Type B pancreatic cell (in vitro differentiated cells): ENCODE measurements at regions not wholly inside any gene's neighbourhood (a gene's known extent, or its start where the extent isn't known, plus 50 kb on each side); places are given as distances from the start of the nearest gene placed in this dataset.
"Not testable (repeated sequence)": the region's sequence is repeated elsewhere in the genome, so short reads cannot be mapped to it uniquely, and the experiment has no call there.

ENCODE experiments used
- DNase-seq: peaks from one replicate; pipeline ENCODE4 v3.0.0; 2021; ENCODE audit warnings: mixed read lengths; ENCODE audit not compliant: unreplicated experiment; ENCODE audit errors: extremely low spot score
- H3K27ac Mint-ChIP-seq: 2 replicates; pipeline ENCODE4 v1.8.0; 2021; ENCODE audit warnings: mild to moderate bottlenecking, mixed read lengths
- H3K27me3 Mint-ChIP-seq: 2 replicates; pipeline ENCODE4 v1.8.0; 2021; ENCODE audit warnings: mixed read lengths
- H3K36me3 Mint-ChIP-seq: 2 replicates; pipeline ENCODE4 v1.8.0; 2021; ENCODE audit warnings: mixed read lengths
- H3K4me1 Mint-ChIP-seq: one replicate; pipeline ENCODE4 v1.8.0; 2021; ENCODE audit warnings: mixed read lengths; ENCODE audit not compliant: unreplicated experiment
- H3K4me3 Mint-ChIP-seq: 2 replicates; pipeline ENCODE4 v1.8.0; 2021; ENCODE audit warnings: mild to moderate bottlenecking, mixed read lengths
- H3K9me3 Mint-ChIP-seq: 2 replicates; pipeline ENCODE4 v1.8.0; 2021; ENCODE audit warnings: mixed read lengths
- TF ChIP-seq, protein P1 (sequence below): fragments of 200-600 bp; sonication (generic); conservative IDR thresholded peaks from 2 replicates; pipeline ENCODE4 v1.5.0; 2021; ENCODE audit warnings: antibody characterized with exemption, mild to moderate bottlenecking

DNA sequence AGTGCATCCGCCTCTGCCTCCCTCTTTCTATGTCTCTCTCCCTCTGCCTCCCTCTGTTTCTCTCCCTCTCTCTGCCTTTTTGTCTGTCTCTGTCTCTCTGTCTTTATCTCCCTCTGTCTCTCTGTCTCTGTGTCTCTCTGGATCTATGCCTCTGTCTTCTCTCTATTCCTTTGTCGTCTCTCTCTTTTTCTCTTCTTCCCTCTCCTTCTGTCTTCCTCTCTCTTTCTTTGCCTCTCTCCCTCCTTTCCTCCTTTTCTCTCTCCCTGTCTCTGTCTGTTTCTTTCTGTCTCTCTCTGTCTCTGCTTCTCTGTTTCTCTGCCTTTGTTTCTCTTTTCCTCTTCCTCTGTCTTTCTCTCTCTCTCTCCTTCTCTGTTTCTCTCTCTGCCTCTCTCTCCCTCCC lies 678.8 kb upstream of the NRP1 start:
- no peak overlapping the region for H3K27ac Mint-ChIP-seq
- DNase-seq = no peak
- TF ChIP-seq, protein P1, sequence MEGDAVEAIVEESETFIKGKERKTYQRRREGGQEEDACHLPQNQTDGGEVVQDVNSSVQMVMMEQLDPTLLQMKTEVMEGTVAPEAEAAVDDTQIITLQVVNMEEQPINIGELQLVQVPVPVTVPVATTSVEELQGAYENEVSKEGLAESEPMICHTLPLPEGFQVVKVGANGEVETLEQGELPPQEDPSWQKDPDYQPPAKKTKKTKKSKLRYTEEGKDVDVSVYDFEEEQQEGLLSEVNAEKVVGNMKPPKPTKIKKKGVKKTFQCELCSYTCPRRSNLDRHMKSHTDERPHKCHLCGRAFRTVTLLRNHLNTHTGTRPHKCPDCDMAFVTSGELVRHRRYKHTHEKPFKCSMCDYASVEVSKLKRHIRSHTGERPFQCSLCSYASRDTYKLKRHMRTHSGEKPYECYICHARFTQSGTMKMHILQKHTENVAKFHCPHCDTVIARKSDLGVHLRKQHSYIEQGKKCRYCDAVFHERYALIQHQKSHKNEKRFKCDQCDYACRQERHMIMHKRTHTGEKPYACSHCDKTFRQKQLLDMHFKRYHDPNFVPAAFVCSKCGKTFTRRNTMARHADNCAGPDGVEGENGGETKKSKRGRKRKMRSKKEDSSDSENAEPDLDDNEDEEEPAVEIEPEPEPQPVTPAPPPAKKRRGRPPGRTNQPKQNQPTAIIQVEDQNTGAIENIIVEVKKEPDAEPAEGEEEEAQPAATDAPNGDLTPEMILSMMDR = no peak
- H3K4me1 Mint-ChIP-seq = no peaks in the 10 kb centered on the region
- H3K4me3 Mint-ChIP-seq = no peak overlapping the region
- no peaks in the 10 kb centered on the region for H3K36me3 Mint-ChIP-seq
- peaks cover 11% of the 10 kb centered on the region for H3K27me3 Mint-ChIP-seq
- H3K9me3 Mint-ChIP-seq = no peaks in the 10 kb centered on the region

DNA sequence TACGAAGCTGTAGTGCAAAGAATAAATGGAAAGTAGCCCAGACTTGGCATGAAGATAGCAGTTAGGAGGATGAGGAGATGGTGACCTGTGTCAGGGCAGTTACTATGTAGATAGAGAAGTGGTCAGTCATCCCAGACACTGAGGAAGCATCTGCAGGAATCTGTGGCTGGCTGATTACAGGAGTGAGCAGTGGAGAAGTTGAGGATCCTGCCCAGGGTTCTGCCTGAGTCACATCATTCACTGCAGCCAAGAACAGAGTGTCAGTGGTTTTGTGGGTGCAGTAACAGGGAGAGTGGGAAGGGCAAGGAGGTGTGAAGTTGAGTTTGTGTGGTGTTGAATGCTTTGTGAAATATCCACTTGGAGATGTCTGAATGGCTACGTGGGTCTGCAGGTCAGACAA lies 676.4 kb upstream of the NRP1 start:
- H3K27me3 Mint-ChIP-seq = peaks cover 13% of the 10 kb centered on the region
- no peak for DNase-seq
- H3K9me3 Mint-ChIP-seq = no peaks in the 10 kb centered on the region
- TF ChIP-seq, protein P1 = no peak
- no peak overlapping the region for H3K27ac Mint-ChIP-seq
- no peaks in the 10 kb centered on the region for H3K36me3 Mint-ChIP-seq
- H3K4me3 Mint-ChIP-seq = no peak overlapping the region
- no peaks in the 10 kb centered on the region for H3K4me1 Mint-ChIP-seq

DNA sequence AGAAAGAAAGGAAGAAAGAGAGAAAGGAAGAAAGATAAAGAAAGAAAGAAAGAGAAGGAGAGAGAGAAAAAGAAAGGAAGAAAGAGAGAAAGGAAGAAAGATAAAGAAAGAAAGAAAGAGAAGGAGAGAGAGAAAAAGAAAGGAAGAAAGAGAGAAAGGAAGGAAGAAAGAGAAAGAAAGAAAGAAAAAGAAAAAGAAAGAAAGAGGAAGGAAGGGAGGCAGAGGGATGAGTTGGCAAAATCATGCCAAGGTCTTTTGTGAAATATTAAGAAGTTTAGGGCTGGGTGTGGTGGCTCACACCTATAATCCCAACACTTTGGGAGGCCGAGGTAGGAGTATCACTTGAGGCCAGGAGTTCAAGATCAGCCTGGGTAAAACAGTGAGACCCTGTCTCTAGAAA lies 675.8 kb upstream of the NRP1 start:
- H3K4me1 Mint-ChIP-seq, H3K27ac Mint-ChIP-seq, H3K36me3 Mint-ChIP-seq, DNase-seq, H3K4me3 Mint-ChIP-seq, H3K9me3 Mint-ChIP-seq: not testable (repeated sequence)
- H3K27me3 Mint-ChIP-seq = peaks cover 14% of the 10 kb centered on the region

DNA sequence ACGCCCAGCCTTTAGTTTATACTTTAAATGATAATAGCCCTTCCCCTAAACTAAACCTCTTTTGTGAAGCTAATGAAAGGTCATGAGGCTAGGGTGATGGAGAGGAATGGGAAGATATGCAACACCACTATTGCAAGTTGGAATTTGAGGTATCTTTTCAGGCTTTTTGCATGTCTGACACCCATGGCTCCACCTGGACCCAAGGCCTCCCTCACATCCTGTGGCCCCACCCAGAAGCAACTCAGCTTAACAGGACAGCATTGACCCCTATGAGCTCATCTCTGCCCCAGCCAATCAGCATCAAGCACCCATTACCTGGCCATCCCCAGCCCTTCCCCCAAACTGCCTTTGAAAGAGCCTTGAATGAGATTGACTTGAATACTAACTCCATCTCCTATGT lies 674.2 kb upstream of the NRP1 start:
- H3K4me3 Mint-ChIP-seq = no peak overlapping the region
- peaks cover 11% of the 10 kb centered on the region for H3K27me3 Mint-ChIP-seq
- no peaks in the 10 kb centered on the region for H3K36me3 Mint-ChIP-seq
- no peak for DNase-seq
- peaks cover 3% of the 10 kb centered on the region for H3K9me3 Mint-ChIP-seq
- TF ChIP-seq, protein P1 = no peak
- H3K27ac Mint-ChIP-seq = no peak overlapping the region
- no peaks in the 10 kb centered on the region for H3K4me1 Mint-ChIP-seq

DNA sequence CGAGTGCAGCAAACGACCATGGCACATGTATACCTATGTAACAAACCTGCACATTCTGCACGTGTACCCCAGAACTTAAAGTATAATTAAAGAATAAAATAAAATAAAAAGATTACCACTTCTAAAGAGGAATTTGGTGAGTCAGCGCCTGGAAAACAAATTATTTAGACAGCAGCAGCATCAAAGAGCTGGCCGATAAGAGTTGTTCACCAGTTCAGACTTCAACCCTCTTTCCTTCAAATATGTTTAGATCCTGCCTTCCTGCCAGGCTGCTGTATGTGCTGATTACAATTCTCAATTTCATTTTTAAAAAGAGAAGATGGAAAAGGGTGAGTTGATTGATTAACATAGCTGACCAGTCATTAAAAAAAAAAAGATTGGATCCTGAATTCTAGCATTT lies 672.0 kb upstream of the NRP1 start:
- TF ChIP-seq, protein P1 = no peak
- Mint-ChIP-seq H3K27me3 (peaks cover 7% of the 10 kb centered on the region), H3K9me3 (peaks cover 3% of the 10 kb centered on the region), H3K36me3 (no peaks in the 10 kb centered on the region), H3K27ac (no peak overlapping the region), H3K4me3 (no peak overlapping the region), H3K4me1 (peaks cover 2% of the 10 kb centered on the region)
- no peak for DNase-seq

DNA sequence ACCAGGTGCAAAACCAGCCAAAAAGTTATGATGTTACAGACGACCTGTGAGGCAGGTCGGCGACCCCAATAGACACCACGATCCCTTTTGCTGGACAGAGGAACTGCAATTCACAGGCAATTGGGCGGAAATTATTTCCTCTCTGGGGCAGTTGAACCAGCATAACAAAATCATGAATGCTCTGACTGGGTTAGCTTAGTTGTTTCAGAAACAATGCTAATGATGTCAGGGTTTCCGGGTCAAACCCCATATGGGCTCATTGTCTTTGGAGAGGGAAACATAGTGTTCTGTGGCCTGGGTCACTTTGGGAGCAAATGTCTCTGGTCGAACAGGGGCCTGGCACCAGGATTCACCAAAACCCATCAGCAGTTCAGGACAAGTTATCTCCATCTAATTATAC lies 669.1 kb upstream of the NRP1 start:
- Mint-ChIP-seq H3K36me3 (no peaks in the 10 kb centered on the region), H3K4me1 (peaks cover 8% of the 10 kb centered on the region), H3K4me3 (no peak overlapping the region), H3K27ac (no peak overlapping the region), H3K9me3 (peaks cover 3% of the 10 kb centered on the region), H3K27me3 (peaks cover 11% of the 10 kb centered on the region)
- TF ChIP-seq, protein P1 = no peak
- DNase-seq = no peak
